Hindlimb muscle (tissue), 1 donor: ENCODE measurements at regions not wholly inside any gene's neighbourhood (a gene's known extent, or its start where the extent isn't known, plus 50 kb on each side); places are given as distances from the start of the nearest gene placed in this dataset.
A peak's percentile ranks its signal among the peaks of the same experiment; 100 is the strongest.
"Not testable (repeated sequence)": the region's sequence is repeated elsewhere in the genome, so short reads cannot be mapped to it uniquely, and the experiment has no call there.

Experiments used
- DNase-seq: peaks from one replicate; pipeline ENCODE4 v3.0.0-alpha.2; 2013

GRCh38 chr12:38016602-38017001 lies 300.0 kb upstream of the ALG10B start:
- no peak for DNase-seq

GRCh38 chr12:38025916-38026315 lies 290.7 kb upstream of the ALG10B start:
- no peak for DNase-seq

GRCh38 chr12:38053113-38053512 lies 263.5 kb upstream of the ALG10B start:
- DNase-seq: no peak

- DNase-seq: no peak
Observed at GRCh38 chr12:38053655-38054464, 262.7 kb upstream of the ALG10B start.

GRCh38 chr12:38056701-38057689 lies 259.6 kb upstream of the ALG10B start:
- DNase-seq: no peak

- DNase-seq: no peak
Observed at GRCh38 chr12:38099686-38100085, 216.9 kb upstream of the ALG10B start.

GRCh38 chr12:38101753-38102152 lies 214.8 kb upstream of the ALG10B start:
- no peak for DNase-seq

GRCh38 chr12:38102197-38102596 lies 214.4 kb upstream of the ALG10B start:
- no peak for DNase-seq

GRCh38 chr12:38110026-38110699 lies 206.4 kb upstream of the ALG10B start:
- DNase-seq: no peak

- DNase-seq: no peak
Observed at GRCh38 chr12:38113991-38114390, 202.6 kb upstream of the ALG10B start.

- no peak for DNase-seq
Observed at GRCh38 chr12:38116968-38117367, 199.6 kb upstream of the ALG10B start.

- DNase-seq: no peak
Observed at GRCh38 chr12:38118632-38119031, 197.9 kb upstream of the ALG10B start.

GRCh38 chr12:38120438-38120837 lies 196.1 kb upstream of the ALG10B start:
- DNase-seq: no peak

GRCh38 chr12:38123028-38123427 lies 193.5 kb upstream of the ALG10B start:
- not testable (repeated sequence) for DNase-seq

- DNase-seq: no peak
Observed at GRCh38 chr12:38123566-38124246, 192.9 kb upstream of the ALG10B start.

- no peak for DNase-seq
Observed at GRCh38 chr12:38124247-38125012, 192.1 kb upstream of the ALG10B start.

- no peak for DNase-seq
Observed at GRCh38 chr12:38132139-38132538, 184.4 kb upstream of the ALG10B start.

GRCh38 chr12:38137287-38137686 lies 179.3 kb upstream of the ALG10B start:
- no peak for DNase-seq

- DNase-seq: no peak
Observed at GRCh38 chr12:38137716-38138115, 178.9 kb upstream of the ALG10B start.

- peak; percentile 74 for DNase-seq
Observed at GRCh38 chr12:38138225-38139221, 178.1 kb upstream of the ALG10B start.
